ENCODE measurements at regions not wholly inside any gene's neighbourhood (a gene's known extent, or its start where the extent isn't known, plus 50 kb on each side); places are given as distances from the start of the nearest gene placed in this dataset.

DNA sequence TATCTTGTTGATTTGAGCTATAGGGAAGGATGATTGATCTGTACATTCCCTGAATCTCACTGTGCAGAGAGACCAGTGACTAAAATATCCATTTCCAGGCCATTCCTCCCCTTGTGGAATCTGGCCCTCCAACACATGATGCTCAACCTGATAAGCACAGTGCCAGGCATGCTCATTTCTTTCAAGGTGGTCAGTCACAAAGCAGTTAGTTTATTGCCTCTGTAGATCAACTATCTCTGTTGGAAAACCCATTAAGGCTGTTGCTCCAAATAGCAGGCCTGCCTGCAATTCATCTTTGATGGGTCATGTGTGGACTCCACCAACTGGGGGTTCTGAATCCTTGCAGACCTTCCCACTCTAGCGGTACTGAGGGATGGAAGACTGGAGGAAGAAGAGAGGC is 168.6 kb upstream of the FOXK1 start:
- H3K4me3 ChIP-seq (replicated peaks in 1 of 3; ENCODE audit: insufficient read depth in 1 of 3, low read depth in 2 of 3, low read length in 3 of 3): no peak overlapping the region
- no peaks in the 10 kb centered on the region for H3K36me3 ChIP-seq (replicated peaks in 1 of 2; ENCODE audit: control insufficient read depth in 1 of 2, insufficient read depth in 2 of 2, low read length in 2 of 2)
- 50% methylated on average over 1 of the region's 1 CpG for WGBS (ENCODE audit: low lambda C conversion rate)
- in situ Hi-C loops (cut with HindIII; ENCODE audit: extremely low pct_ligation_motif_present, low pct_unique_long_range_greater_than_20kb): no loop called here
- no peak overlapping the region for H3K27ac ChIP-seq (ENCODE audit: extremely low read length, insufficient read depth, low read length)
- CTCF ChIA-PET (ENCODE audit: low intra/inter-chr PET ratio, low total read pairs): no interaction called here
- no peak overlapping the region for H2AFZ ChIP-seq (ENCODE audit: low read length)
- H3K27me3 ChIP-seq (ENCODE audit: control insufficient read depth in 1 of 2, insufficient read depth in 2 of 2, low read length in 2 of 2): peaks cover 0 to 6% of the 10 kb centered on the region in 2 experiments; a peak in 1 of 5 replicates
- BruUV-seq (replicated peaks): no TSS peak
- H3K9me3 ChIP-seq (ENCODE audit: low read length): no peaks in the 10 kb centered on the region
- ATAC-seq (no peak), FAIRE-seq (no peak), DNase-seq (ENCODE audit: low spot score) (no peak)
- no peaks in the 10 kb centered on the region for H3K79me2 ChIP-seq (ENCODE audit: insufficient read depth, low read length)
- H3K4me2 ChIP-seq (ENCODE audit: low read depth, low read length): no peak overlapping the region
- no peaks in the 10 kb centered on the region for H3K4me1 ChIP-seq (ENCODE audit: insufficient read depth, low read length)
- no peak overlapping the region for H3K9ac ChIP-seq (ENCODE audit: insufficient read depth, low read depth, low read length)
- TF ChIP-seq NFE2L1 (CRISPR knock-in tag; IDR thresholded peaks at IDR 0.05; ENCODE audit: borderline replicate concordance): no peak
- TF ChIP-seq, protein P1, sequence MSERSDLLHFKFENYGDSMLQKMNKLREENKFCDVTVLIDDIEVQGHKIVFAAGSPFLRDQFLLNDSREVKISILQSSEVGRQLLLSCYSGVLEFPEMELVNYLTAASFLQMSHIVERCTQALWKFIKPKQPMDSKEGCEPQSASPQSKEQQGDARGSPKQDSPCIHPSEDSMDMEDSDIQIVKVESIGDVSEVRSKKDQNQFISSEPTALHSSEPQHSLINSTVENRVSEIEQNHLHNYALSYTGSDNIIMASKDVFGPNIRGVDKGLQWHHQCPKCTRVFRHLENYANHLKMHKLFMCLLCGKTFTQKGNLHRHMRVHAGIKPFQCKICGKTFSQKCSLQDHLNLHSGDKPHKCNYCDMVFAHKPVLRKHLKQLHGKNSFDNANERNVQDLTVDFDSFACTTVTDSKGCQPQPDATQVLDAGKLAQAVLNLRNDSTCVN (CRISPR knock-in tag; IDR thresholded peaks at IDR 0.05; ENCODE audit: borderline replicate concordance): no peak
- TF ChIP-seq, protein P2, sequence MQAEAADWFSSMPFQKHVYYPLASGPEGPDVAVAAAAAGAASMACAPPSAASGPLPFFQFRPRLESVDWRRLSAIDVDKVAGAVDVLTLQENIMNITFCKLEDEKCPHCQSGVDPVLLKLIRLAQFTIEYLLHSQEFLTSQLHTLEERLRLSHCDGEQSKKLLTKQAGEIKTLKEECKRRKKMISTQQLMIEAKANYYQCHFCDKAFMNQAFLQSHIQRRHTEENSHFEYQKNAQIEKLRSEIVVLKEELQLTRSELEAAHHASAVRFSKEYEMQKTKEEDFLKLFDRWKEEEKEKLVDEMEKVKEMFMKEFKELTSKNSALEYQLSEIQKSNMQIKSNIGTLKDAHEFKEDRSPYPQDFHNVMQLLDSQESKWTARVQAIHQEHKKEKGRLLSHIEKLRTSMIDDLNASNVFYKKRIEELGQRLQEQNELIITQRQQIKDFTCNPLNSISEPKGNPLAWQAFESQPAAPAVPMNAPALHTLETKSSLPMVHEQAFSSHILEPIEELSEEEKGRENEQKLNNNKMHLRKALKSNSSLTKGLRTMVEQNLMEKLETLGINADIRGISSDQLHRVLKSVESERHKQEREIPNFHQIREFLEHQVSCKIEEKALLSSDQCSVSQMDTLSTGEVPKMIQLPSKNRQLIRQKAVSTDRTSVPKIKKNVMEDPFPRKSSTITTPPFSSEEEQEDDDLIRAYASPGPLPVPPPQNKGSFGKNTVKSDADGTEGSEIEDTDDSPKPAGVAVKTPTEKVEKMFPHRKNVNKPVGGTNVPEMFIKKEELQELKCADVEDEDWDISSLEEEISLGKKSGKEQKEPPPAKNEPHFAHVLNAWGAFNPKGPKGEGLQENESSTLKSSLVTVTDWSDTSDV (CRISPR knock-in tag; IDR thresholded peaks at IDR 0.05): no peak
- intact Hi-C loops (cut with micrococcal nuclease; ENCODE audit: unreplicated experiment): no loop called here
- H4K20me1 ChIP-seq (ENCODE audit: insufficient read depth, low read length): no peaks in the 10 kb centered on the region
- POLR2A ChIA-PET: no interaction called here

Data from HepG2 (cell line).